Uterus (tissue), 3 donors: ENCODE measurements at regions not wholly inside any gene's neighbourhood (a gene's known extent, or its start where the extent isn't known, plus 50 kb on each side); places are given as distances from the start of the nearest gene placed in this dataset.
A peak's percentile ranks its signal among the peaks of the same experiment; 100 is the strongest.

Source experiments
- DNase-seq, 2 donors: peaks; one replicate each; pipeline ENCODE4 v3.0.0-alpha.2; 2019 to 2020
- H3K27ac ChIP-seq, 2 donors: fragments of 200-600 bp; sonication (generic); 1 replicate in 1 of 2; 2 replicates in 1 of 2; pipeline ENCODE4 v1.5.1; 2016 to 2018
- H3K27me3 ChIP-seq, 2 donors: fragments of 200-600 bp; sonication (generic); one replicate each; pipeline ENCODE4 v1.5.1; 2018 to 2019; ENCODE audit warnings: control low read depth in 1 of 2
- H3K36me3 ChIP-seq, 2 donors: fragments of 200-600 bp; sonication (generic); one replicate each; pipeline ENCODE4 v1.5.1; 2019; ENCODE audit warnings: control low read depth in 1 of 2
- H3K4me1 ChIP-seq, 2 donors: fragments of 200-600 bp; sonication (generic); one replicate each; pipeline ENCODE4 v1.5.1; 2018 to 2019; ENCODE audit warnings: control low read depth in 1 of 2
- H3K4me3 ChIP-seq, 2 donors: fragments of 200-600 bp; sonication (generic); 1 replicate in 1 of 2; 2 replicates in 1 of 2; pipeline ENCODE4 v1.5.1; 2018 to 2019; ENCODE audit warnings: mild to moderate bottlenecking in 1 of 2
- H3K9me3 ChIP-seq, 2 donors: fragments of 200-600 bp; sonication (generic); one replicate each; pipeline ENCODE4 v1.5.1; 2019; ENCODE audit warnings: control low read depth in 1 of 2
- POLR2A ChIP-seq, 2 donors: fragments of 450-650 bp; IDR thresholded peaks; one replicate each; pipeline ENCODE4 v1.6.1; 2016; ENCODE audit warnings: antibody characterized with exemption in 2 of 2, mild to moderate bottlenecking in 1 of 2, moderate library complexity in 1 of 2
- intact Hi-C: fragments of 100-400 bp; cut with DNase I; formaldehyde crosslinking; loops from one replicate; pipeline ENCODE4 v1.15.1; 2023; ENCODE audit warnings: low total_unique reads
- TF ChIP-seq, protein P1 (sequence below), 4 experiments: fragments of 200-600 bp in 2 of 4; fragments of 450-650 bp in 2 of 4; sonication (generic) in 2 of 4; IDR thresholded peaks; one replicate each; pipeline ENCODE4 v1.5.1; 2016 to 2019; ENCODE audit warnings: antibody characterized with exemption in 4 of 4, mild to moderate bottlenecking in 2 of 4, moderate library complexity in 1 of 4
- donor health status: DM: yes; HTN: yes; CAD: no.

- DNase-seq, result no peak
- intact Hi-C loops, result no loop called here
- no peaks in the 10 kb centered on the region for H3K4me1 ChIP-seq
- no peak overlapping the region for H3K27ac ChIP-seq
- H3K36me3 ChIP-seq, result no peaks in the 10 kb centered on the region
- no peak overlapping the region for H3K4me3 ChIP-seq
- no peaks in the 10 kb centered on the region for H3K27me3 ChIP-seq
- H3K9me3 ChIP-seq, result no peaks in the 10 kb centered on the region
- TF ChIP-seq POLR2A (IDR thresholded peaks at IDR 0.05), result no peak
- TF ChIP-seq, protein P1, sequence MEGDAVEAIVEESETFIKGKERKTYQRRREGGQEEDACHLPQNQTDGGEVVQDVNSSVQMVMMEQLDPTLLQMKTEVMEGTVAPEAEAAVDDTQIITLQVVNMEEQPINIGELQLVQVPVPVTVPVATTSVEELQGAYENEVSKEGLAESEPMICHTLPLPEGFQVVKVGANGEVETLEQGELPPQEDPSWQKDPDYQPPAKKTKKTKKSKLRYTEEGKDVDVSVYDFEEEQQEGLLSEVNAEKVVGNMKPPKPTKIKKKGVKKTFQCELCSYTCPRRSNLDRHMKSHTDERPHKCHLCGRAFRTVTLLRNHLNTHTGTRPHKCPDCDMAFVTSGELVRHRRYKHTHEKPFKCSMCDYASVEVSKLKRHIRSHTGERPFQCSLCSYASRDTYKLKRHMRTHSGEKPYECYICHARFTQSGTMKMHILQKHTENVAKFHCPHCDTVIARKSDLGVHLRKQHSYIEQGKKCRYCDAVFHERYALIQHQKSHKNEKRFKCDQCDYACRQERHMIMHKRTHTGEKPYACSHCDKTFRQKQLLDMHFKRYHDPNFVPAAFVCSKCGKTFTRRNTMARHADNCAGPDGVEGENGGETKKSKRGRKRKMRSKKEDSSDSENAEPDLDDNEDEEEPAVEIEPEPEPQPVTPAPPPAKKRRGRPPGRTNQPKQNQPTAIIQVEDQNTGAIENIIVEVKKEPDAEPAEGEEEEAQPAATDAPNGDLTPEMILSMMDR (IDR thresholded peaks at IDR 0.05), result no peak
These were observed 376.4 kb downstream of the SNAPC1 start for GRCh38 chr14:62138593-62138992.

DNA sequence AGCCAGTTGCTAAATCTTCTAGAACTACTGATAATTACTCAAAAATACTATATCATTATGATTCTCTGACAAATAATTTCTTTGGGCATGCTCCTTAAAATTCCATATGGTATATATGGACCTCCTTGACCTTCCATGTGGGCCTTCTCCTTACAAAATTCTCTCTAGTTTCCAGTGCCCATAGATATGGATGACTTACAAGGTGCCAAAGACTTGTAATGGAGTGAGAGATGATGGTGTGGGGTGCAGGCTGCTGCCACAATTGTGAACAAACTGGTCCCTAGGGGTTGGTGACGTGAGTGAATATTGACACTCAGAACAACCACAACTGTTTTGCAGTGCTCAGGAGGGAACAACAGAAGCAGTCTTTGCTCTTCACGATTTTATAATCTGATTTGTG is 378.9 kb downstream of the SNAPC1 start:
- no peak for TF ChIP-seq POLR2A (IDR thresholded peaks at IDR 0.05)
- TF ChIP-seq, protein P1 (IDR thresholded peaks at IDR 0.05), result no peak
- H3K4me1 ChIP-seq, result no peaks in the 10 kb centered on the region
- no peak overlapping the region for H3K4me3 ChIP-seq
- DNase-seq, result no peak
- intact Hi-C loops, result no loop called here
- no peaks in the 10 kb centered on the region for H3K36me3 ChIP-seq
- no peak overlapping the region for H3K27ac ChIP-seq
- no peaks in the 10 kb centered on the region for H3K9me3 ChIP-seq
- H3K27me3 ChIP-seq, result no peaks in the 10 kb centered on the region

DNA sequence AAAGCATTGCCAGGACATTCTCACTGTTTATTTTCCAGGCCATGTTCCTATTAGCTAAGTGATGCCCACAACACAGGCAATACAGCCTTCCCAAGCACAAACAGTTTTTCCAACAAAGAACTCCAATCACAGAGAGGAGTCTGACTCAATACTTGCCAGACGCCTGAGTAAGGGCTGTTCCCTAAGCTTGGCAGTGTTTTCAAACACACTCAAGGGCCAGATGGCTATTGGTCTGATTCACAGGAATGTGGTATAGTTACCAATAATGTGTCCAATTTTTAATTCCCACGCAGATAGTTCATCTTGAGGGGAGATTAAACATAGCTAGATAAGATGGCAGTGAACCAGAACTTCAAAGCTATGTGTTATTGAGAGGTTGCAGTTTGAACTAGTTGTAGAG is 381.0 kb downstream of the SNAPC1 start:
- peak in 1 of 2 donors; percentile 17 for DNase-seq
- Histone ChIP-seq H3K27me3 (no peaks in the 10 kb centered on the region), H3K27ac (no peak overlapping the region), H3K9me3 (no peaks in the 10 kb centered on the region), H3K4me1 (no peaks in the 10 kb centered on the region), H3K4me3 (no peak overlapping the region), H3K36me3 (no peaks in the 10 kb centered on the region)
- TF ChIP-seq, protein P1 (IDR thresholded peaks at IDR 0.05), result no peak
- TF ChIP-seq POLR2A (IDR thresholded peaks at IDR 0.05), result no peak
- intact Hi-C loops, result no loop called here

DNA sequence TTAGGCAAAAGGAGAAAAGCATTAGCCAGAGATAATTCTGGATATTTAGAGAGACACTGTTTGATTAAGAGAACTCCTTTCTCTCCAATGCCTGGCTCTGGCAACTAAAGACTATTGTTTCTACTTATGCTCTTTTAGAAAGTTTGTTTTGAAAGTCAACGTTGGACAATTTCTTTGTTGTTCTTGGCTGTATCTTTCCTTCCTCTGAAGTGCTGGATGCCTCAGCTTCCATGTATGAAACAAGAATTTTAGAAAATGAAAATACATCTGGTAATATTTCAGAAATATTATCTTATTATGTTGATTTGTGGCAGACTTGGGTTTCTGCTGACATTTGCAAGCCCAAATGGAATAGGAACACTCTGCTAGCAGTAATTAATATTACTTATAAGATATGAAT is 382.6 kb downstream of the SNAPC1 start:
- no peaks in the 10 kb centered on the region for H3K9me3 ChIP-seq
- no peaks in the 10 kb centered on the region for H3K36me3 ChIP-seq
- intact Hi-C loops, result no loop called here
- TF ChIP-seq POLR2A (IDR thresholded peaks at IDR 0.05), result no peak
- TF ChIP-seq, protein P1 (IDR thresholded peaks at IDR 0.05), result no peak
- no peak overlapping the region for H3K27ac ChIP-seq
- no peaks in the 10 kb centered on the region for H3K4me1 ChIP-seq
- DNase-seq, result no peak
- no peaks in the 10 kb centered on the region for H3K27me3 ChIP-seq
- no peak overlapping the region for H3K4me3 ChIP-seq

- intact Hi-C loops, result no loop called here
- no peak for DNase-seq
- H3K4me1 ChIP-seq, result no peaks in the 10 kb centered on the region
- no peak overlapping the region for H3K4me3 ChIP-seq
- H3K27ac ChIP-seq, result no peak overlapping the region
- no peak for TF ChIP-seq POLR2A (IDR thresholded peaks at IDR 0.05)
- TF ChIP-seq, protein P1 (IDR thresholded peaks at IDR 0.05), result no peak
- no peaks in the 10 kb centered on the region for H3K9me3 ChIP-seq
- H3K27me3 ChIP-seq, result no peaks in the 10 kb centered on the region
- no peaks in the 10 kb centered on the region for H3K36me3 ChIP-seq
These were observed 383.8 kb downstream of the SNAPC1 start for GRCh38 chr14:62146030-62146429.
